Neural progenitor cell (in vitro differentiated cells): ENCODE measurements at regions not wholly inside any gene's neighbourhood (a gene's known extent, or its start where the extent isn't known, plus 50 kb on each side); places are given as distances from the start of the nearest gene placed in this dataset.

Experiments
- CTCF ChIP-seq: fragments of 200-600 bp; sonication (generic); IDR thresholded peaks from 2 replicates; pipeline ENCODE4 v1.5.1; 2017; ENCODE audit warnings: antibody characterized with exemption, mild to moderate bottlenecking
- EZH2 ChIP-seq: fragments of 200-600 bp; sonication (generic); IDR thresholded peaks from 2 replicates; pipeline ENCODE4 v1.6.1; 2017; ENCODE audit warnings: antibody characterized with exemption, mild to moderate bottlenecking, moderate library complexity
- EZH2phosphoT487 ChIP-seq: fragments of 200-600 bp; sonication (generic); IDR thresholded peaks from 2 replicates; pipeline ENCODE4 v1.6.1; 2017; ENCODE audit warnings: antibody characterized with exemption

- TF ChIP-seq CTCF (no peak), EZH2 (no peak), EZH2phosphoT487 (no peak)
These were observed 234.5 kb upstream of the SLIT2 start for GRCh38 chr4:20017070-20017776.
